GM12864 (cell line): ENCODE measurements at regions not wholly inside any gene's neighbourhood (a gene's known extent, or its start where the extent isn't known, plus 50 kb on each side); places are given as distances from the start of the nearest gene placed in this dataset.

Source experiments
- DNase-seq: peaks from one replicate; pipeline ENCODE4 v3.0.0-alpha.2; 2011; ENCODE audit warnings: low read depth
- H3K4me3 ChIP-seq: 2 replicates; pipeline ENCODE4 v1.5.1; 2011; ENCODE audit warnings: mild to moderate bottlenecking, low read depth, low read length, control low read depth
- CTCF ChIP-seq: IDR thresholded peaks from 2 replicates; pipeline ENCODE4 v1.5.1; 2011; ENCODE audit warnings: low read depth, mild to moderate bottlenecking, moderate library complexity, low read length, control low read depth, inconsistent platforms; ENCODE audit errors: missing control alignments

- no peak for DNase-seq
- no peak for TF ChIP-seq CTCF
- no peak overlapping the region for H3K4me3 ChIP-seq
Measured at GRCh38 chr6:74853991-74854390, 351.9 kb downstream of the COL12A1 start.

GRCh38 chr6:74851596-74851995, 354.3 kb downstream of the COL12A1 start:
- TF ChIP-seq CTCF, result no peak
- no peak overlapping the region for H3K4me3 ChIP-seq

GRCh38 chr6:74840953-74841352, 364.9 kb downstream of the COL12A1 start:
- no peak for TF ChIP-seq CTCF
- no peak overlapping the region for H3K4me3 ChIP-seq
- DNase-seq, result no peak

More at GRCh38 chr6:74851596-74851995, 354.3 kb downstream of the COL12A1 start:
- no peak for DNase-seq

- no peak for DNase-seq
- TF ChIP-seq CTCF, result no peak
Measured at GRCh38 chr6:74834967-74835366, 370.9 kb downstream of the COL12A1 start.

GRCh38 chr6:74826263-74826662, 379.6 kb downstream of the COL12A1 start:
- DNase-seq, result no peak
- TF ChIP-seq CTCF, result no peak

More at GRCh38 chr6:74834967-74835366, 370.9 kb downstream of the COL12A1 start:
- H3K4me3 ChIP-seq, result no peak overlapping the region

GRCh38 chr6:74814440-74814839, 391.4 kb downstream of the COL12A1 start:
- DNase-seq, result no peak
- no peak for TF ChIP-seq CTCF

More at GRCh38 chr6:74826263-74826662, 379.6 kb downstream of the COL12A1 start:
- no peak overlapping the region for H3K4me3 ChIP-seq

GRCh38 chr6:74807674-74808073, 398.2 kb downstream of the COL12A1 start:
- no peak for DNase-seq
- no peak overlapping the region for H3K4me3 ChIP-seq
- no peak for TF ChIP-seq CTCF

More at GRCh38 chr6:74814440-74814839, 391.4 kb downstream of the COL12A1 start:
- H3K4me3 ChIP-seq, result no peak overlapping the region
